22Rv1 (cell line): ENCODE measurements at regions not wholly inside any gene's neighbourhood (a gene's known extent, or its start where the extent isn't known, plus 50 kb on each side); places are given as distances from the start of the nearest gene placed in this dataset.

Source experiments
- CTCF ChIP-seq: fragments of 450-650 bp; IDR thresholded peaks from 2 replicates; pipeline ENCODE4 v1.5.1; 2017; ENCODE audit warnings: mild to moderate bottlenecking
- ZFX ChIP-seq: fragments of 450-650 bp; IDR thresholded peaks from 2 replicates; pipeline ENCODE4 v1.6.1; 2017; ENCODE audit warnings: antibody characterized with exemption, borderline replicate concordance

- TF ChIP-seq CTCF (no peak), ZFX (no peak)
Observed at GRCh38 chr9:90449213-90449925, 193.3 kb downstream of the DIRAS2 start.
